IMR-90 (cell line): ENCODE measurements at regions not wholly inside any gene's neighbourhood (a gene's known extent, or its start where the extent isn't known, plus 50 kb on each side); places are given as distances from the start of the nearest gene placed in this dataset.
A peak's percentile ranks its signal among the peaks of the same experiment; 100 is the strongest.

Source experiments
- ATAC-seq: fragments of 200-7000 bp; cut with Tn5 transposase; 2 replicates; pipeline ENCODE4 v1.9.1; 2020; ENCODE audit warnings: low read depth, mild to moderate bottlenecking, moderate library complexity
- BruUV-seq: library from RNA; stranded (reverse); fragments of 400-500 nt; replicated peaks from 2 replicates; lab custom pipeline; 2021; lab: Mats Ljungman, UMichigan
- CTCF ChIA-PET: fragments of 300-600 bp; formaldehyde crosslinking; extraction: SDS; loops from one replicate; lab custom pipeline; 2021; ENCODE audit warnings: antibody characterized with exemption; lab: Yijun Ruan, JAX
- POLR2A ChIA-PET: fragments of 300-600 bp; sonication (Branson Sonifier 250); formaldehyde crosslinking; loops from one replicate; lab custom pipeline; 2022; ENCODE audit warnings: antibody characterized with exemption; ENCODE audit not compliant: unreplicated experiment; lab: Charles Lee
- DNase-seq: peaks from one replicate; pipeline ENCODE4 v3.0.0; 2013
- H2AFZ ChIP-seq: replicated peaks from 2 replicates; pipeline ENCODE3; 2013; ENCODE audit warnings: low read length, mild to moderate bottlenecking; ENCODE audit not compliant: poor library complexity
- H2AK5ac ChIP-seq: 2 replicates; pipeline ENCODE4 v1.6.1; 2013; ENCODE audit warnings: low read depth, low read length, inconsistent platforms
- H2AK9ac ChIP-seq: replicated peaks from 2 replicates; pipeline ENCODE3; 2013; ENCODE audit warnings: mild to moderate bottlenecking, low read depth, low read length, moderate library complexity; ENCODE audit not compliant: poor library complexity
- H2BK120ac ChIP-seq: 2 replicates; pipeline ENCODE4 v1.6.1; 2013; ENCODE audit warnings: low read depth, low read length, inconsistent platforms
- H2BK15ac ChIP-seq: 3 replicates; pipeline ENCODE4 v1.6.1; 2013; ENCODE audit warnings: low read depth, low read length, inconsistent platforms
- H2BK20ac ChIP-seq: 2 replicates; pipeline ENCODE4 v1.6.1; 2013; ENCODE audit warnings: low read depth, mild to moderate bottlenecking, inconsistent platforms, low read length, moderate library complexity
- H2BK5ac ChIP-seq: 2 replicates; pipeline ENCODE4 v1.6.1; 2013; ENCODE audit warnings: mild to moderate bottlenecking, low read depth, low read length, inconsistent platforms; ENCODE audit not compliant: poor library complexity, severe bottlenecking
- H3K14ac ChIP-seq: replicated peaks from 2 replicates; pipeline ENCODE4 v1.6.1; 2013; ENCODE audit warnings: low read depth, low read length, inconsistent platforms
- H3K18ac ChIP-seq: 2 replicates; pipeline ENCODE4 v1.6.1; 2013; ENCODE audit warnings: low read depth, low read length, control low read depth
- H3K23ac ChIP-seq: 2 replicates; pipeline ENCODE4 v1.6.1; 2013; ENCODE audit warnings: low read depth, low read length, inconsistent platforms
- H3K27ac ChIP-seq: 2 replicates; pipeline ENCODE4 v1.5.1; 2013; ENCODE audit warnings: mild to moderate bottlenecking, control low read depth, low read length; ENCODE audit not compliant: insufficient read depth
- H3K27me3 ChIP-seq: 2 replicates; pipeline ENCODE4 v1.6.1; 2013; ENCODE audit warnings: low read length; ENCODE audit not compliant: control insufficient read depth, insufficient read depth
- H3K36me3 ChIP-seq: 2 replicates; pipeline ENCODE4 v1.6.1; 2013; ENCODE audit warnings: low read length, mixed read lengths; ENCODE audit not compliant: control insufficient read depth, insufficient read depth
- H3K4ac ChIP-seq: 2 replicates; pipeline ENCODE4 v1.6.1; 2013; ENCODE audit warnings: low read depth, low read length, inconsistent platforms
- H3K4me1 ChIP-seq: 2 replicates; pipeline ENCODE4 v1.6.1; 2013; ENCODE audit warnings: low read length, mixed read lengths; ENCODE audit not compliant: control insufficient read depth, insufficient read depth
- H3K4me2 ChIP-seq: 2 replicates; pipeline ENCODE4 v1.6.1; 2013; ENCODE audit warnings: low read depth, mild to moderate bottlenecking, control low read depth, low read length, moderate library complexity
- H3K4me3 ChIP-seq: 2 replicates; pipeline ENCODE4 v1.5.1; 2013; ENCODE audit warnings: low read depth, mild to moderate bottlenecking, control low read depth, low read length, moderate library complexity; ENCODE audit not compliant: insufficient read depth
- H3K56ac ChIP-seq: 2 replicates; pipeline ENCODE4 v1.6.1; 2013; ENCODE audit warnings: low read length, inconsistent platforms; ENCODE audit not compliant: insufficient read depth; ENCODE audit errors: extremely low read depth
- H3K79me1 ChIP-seq, 2 experiments: 2 replicates each; pipeline ENCODE4 v1.6.1; 2013; ENCODE audit warnings: low read length in 2 of 2, inconsistent platforms in 1 of 2, low read depth in 1 of 2
- H3K9ac ChIP-seq: 2 replicates; pipeline ENCODE4 v1.6.1; 2013; ENCODE audit warnings: low read depth, low read length, control low read depth
- H3K9me1 ChIP-seq: 2 replicates; pipeline ENCODE4 v1.6.1; 2013; ENCODE audit warnings: low read length, inconsistent platforms; ENCODE audit not compliant: insufficient read depth
- H3K9me3 ChIP-seq: 2 replicates; pipeline ENCODE4 v1.6.1; 2013; ENCODE audit warnings: low read length; ENCODE audit not compliant: control insufficient read depth, insufficient read depth
- H4K20me1 ChIP-seq: 2 replicates; pipeline ENCODE4 v1.6.1; 2013; ENCODE audit warnings: low read length, inconsistent platforms; ENCODE audit not compliant: insufficient read depth
- H4K5ac ChIP-seq: 2 replicates; pipeline ENCODE4 v1.6.1; 2013; ENCODE audit warnings: mild to moderate bottlenecking, low read depth, low read length, control low read depth
- H4K8ac ChIP-seq, 2 experiments: 2 replicates each; pipeline ENCODE4 v1.6.1; 2013; ENCODE audit warnings: low read depth in 2 of 2, low read length in 2 of 2, control low read depth in 1 of 2, inconsistent platforms in 1 of 2
- H4K91ac ChIP-seq: 2 replicates; pipeline ENCODE4 v1.6.1; 2013; ENCODE audit warnings: low read depth, low read length, inconsistent platforms; ENCODE audit not compliant: insufficient read depth
- CHD1 ChIP-seq: IDR thresholded peaks from 2 replicates; pipeline ENCODE4 v1.6.1; 2012; ENCODE audit warnings: low read depth, low read length, improper control_type of control experiment
- FOS ChIP-seq: fragments of 150-350 bp; IDR thresholded peaks from 2 replicates; pipeline ENCODE4 v1.6.1; 2016; ENCODE audit warnings: low read depth, low read length
- MAFK ChIP-seq: IDR thresholded peaks from 2 replicates; pipeline ENCODE4 v1.6.1; 2012; ENCODE audit warnings: low read depth, low read length, improper control_type of control experiment
- NFE2L2 ChIP-seq: fragments of 150-350 bp; IDR thresholded peaks from 2 replicates; pipeline ENCODE4 v1.6.1; 2016; ENCODE audit warnings: low read depth, mild to moderate bottlenecking, low read length
- RAD21 ChIP-seq: IDR thresholded peaks from 2 replicates; pipeline ENCODE4 v1.6.1; 2012; ENCODE audit warnings: low read length, improper control_type of control experiment
- RFX5 ChIP-seq: IDR thresholded peaks from 2 replicates; pipeline ENCODE4 v1.8.0; 2012; ENCODE audit warnings: low read depth, mild to moderate bottlenecking, low read length, moderate library complexity
- SMC3 ChIP-seq: fragments of 150-350 bp; IDR thresholded peaks from 2 replicates; pipeline ENCODE4 v1.6.1; 2016; ENCODE audit warnings: low read depth, mild to moderate bottlenecking, antibody characterized with exemption, low read length, moderate library complexity
- WGBS, 2 experiments: methylation state at CpG; one replicate each; pipeline versions ENCODE4 v1.1.5 to v1.1.7; 2013; ENCODE audit warnings: missing lambda C conversion rate in 2 of 2; ENCODE audit not compliant: insufficient read length in 1 of 2; ENCODE audit errors: extremely low coverage in 2 of 2; 5-methylcytosine and 5-hydroxymethylcytosine counted together
- dilution Hi-C: fragments of 300-500 bp; cut with HindIII; formaldehyde crosslinking; loops from one replicate; pipeline ENCODE4 v1.14.3; 2018; ENCODE audit warnings: low sequenced_read_pairs; ENCODE audit not compliant: unreplicated experiment
- in situ Hi-C: fragments of 300-500 bp; cut with MboI; formaldehyde crosslinking; loops from 3 replicates; pipeline ENCODE4 v1.14.3; 2019; ENCODE audit warnings: low sequenced_read_pairs, inconsistent platforms, mixed read lengths
- intact Hi-C: fragments of 100-400 bp; cut with micrococcal nuclease; formaldehyde crosslinking; loops from 2 replicates; pipeline ENCODE4 v1.10.0; 2022
- TF ChIP-seq, protein P1 (sequence below): fragments of 150-350 bp; IDR thresholded peaks from 2 replicates; pipeline ENCODE4 v1.6.1; 2016; ENCODE audit warnings: low read depth, mild to moderate bottlenecking, low read length, moderate library complexity, borderline replicate concordance
- TF ChIP-seq, protein P2 (sequence below): conservative IDR thresholded peaks from 2 replicates; pipeline ENCODE4 v1.5.1; 2012; ENCODE audit warnings: mild to moderate bottlenecking, low read depth, low read length, improper control_type of control experiment

GRCh38 chr4:30943356-30943755 lies 223.2 kb downstream of the PCDH7 start:
- POLR2A ChIA-PET = no interaction called here
- intact Hi-C loops = no loop called here
- H3K27ac ChIP-seq = no peak overlapping the region

More at GRCh38 chr4:30943356-30943755, 223.2 kb downstream of the PCDH7 start:
- no CpG with 5 or more reads among the region's 2 CpGs for WGBS, 2 experiments
- H2BK5ac ChIP-seq = no peak overlapping the region
- H2BK120ac ChIP-seq = no peak overlapping the region
- H2BK15ac ChIP-seq = no peak overlapping the region
- no peaks in the 10 kb centered on the region for H4K20me1 ChIP-seq
- no peak overlapping the region for H4K91ac ChIP-seq
- no peak overlapping the region for H2BK20ac ChIP-seq
- dilution Hi-C loops = no loop called here
- no peak for TF ChIP-seq MAFK
- TF ChIP-seq FOS = no peak
- TF ChIP-seq, protein P1, sequence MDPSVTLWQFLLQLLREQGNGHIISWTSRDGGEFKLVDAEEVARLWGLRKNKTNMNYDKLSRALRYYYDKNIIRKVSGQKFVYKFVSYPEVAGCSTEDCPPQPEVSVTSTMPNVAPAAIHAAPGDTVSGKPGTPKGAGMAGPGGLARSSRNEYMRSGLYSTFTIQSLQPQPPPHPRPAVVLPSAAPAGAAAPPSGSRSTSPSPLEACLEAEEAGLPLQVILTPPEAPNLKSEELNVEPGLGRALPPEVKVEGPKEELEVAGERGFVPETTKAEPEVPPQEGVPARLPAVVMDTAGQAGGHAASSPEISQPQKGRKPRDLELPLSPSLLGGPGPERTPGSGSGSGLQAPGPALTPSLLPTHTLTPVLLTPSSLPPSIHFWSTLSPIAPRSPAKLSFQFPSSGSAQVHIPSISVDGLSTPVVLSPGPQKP = no peak
- no peak for TF ChIP-seq CHD1
- no peak for TF ChIP-seq SMC3
- TF ChIP-seq, protein P2, sequence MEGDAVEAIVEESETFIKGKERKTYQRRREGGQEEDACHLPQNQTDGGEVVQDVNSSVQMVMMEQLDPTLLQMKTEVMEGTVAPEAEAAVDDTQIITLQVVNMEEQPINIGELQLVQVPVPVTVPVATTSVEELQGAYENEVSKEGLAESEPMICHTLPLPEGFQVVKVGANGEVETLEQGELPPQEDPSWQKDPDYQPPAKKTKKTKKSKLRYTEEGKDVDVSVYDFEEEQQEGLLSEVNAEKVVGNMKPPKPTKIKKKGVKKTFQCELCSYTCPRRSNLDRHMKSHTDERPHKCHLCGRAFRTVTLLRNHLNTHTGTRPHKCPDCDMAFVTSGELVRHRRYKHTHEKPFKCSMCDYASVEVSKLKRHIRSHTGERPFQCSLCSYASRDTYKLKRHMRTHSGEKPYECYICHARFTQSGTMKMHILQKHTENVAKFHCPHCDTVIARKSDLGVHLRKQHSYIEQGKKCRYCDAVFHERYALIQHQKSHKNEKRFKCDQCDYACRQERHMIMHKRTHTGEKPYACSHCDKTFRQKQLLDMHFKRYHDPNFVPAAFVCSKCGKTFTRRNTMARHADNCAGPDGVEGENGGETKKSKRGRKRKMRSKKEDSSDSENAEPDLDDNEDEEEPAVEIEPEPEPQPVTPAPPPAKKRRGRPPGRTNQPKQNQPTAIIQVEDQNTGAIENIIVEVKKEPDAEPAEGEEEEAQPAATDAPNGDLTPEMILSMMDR = no peak
- TF ChIP-seq RAD21 = no peak
- no peak for TF ChIP-seq NFE2L2
- TF ChIP-seq RFX5 = no peak
- no peaks in the 10 kb centered on the region for H3K9me3 ChIP-seq
- no peak overlapping the region for H4K5ac ChIP-seq
- no peak overlapping the region for H2AK9ac ChIP-seq
- peak; percentile 38 for DNase-seq
- H3K9me1 ChIP-seq = no peaks in the 10 kb centered on the region
- in situ Hi-C loops = no loop called here
- CTCF ChIA-PET = interaction anchor here (0.7 kb wide), 1 partner anchor 9 kb away, joined by 6 read pairs; no protein-coding TSS in a partner anchor
- BruUV-seq = no TSS peak
- no peak overlapping the region for H3K4me2 ChIP-seq
- H3K79me1 ChIP-seq = no peaks in the 10 kb centered on the region
- H3K4me1 ChIP-seq = peaks cover 3% of the 10 kb centered on the region; the same call in 1 of the 2 replicates
- H3K23ac ChIP-seq = no peak overlapping the region
- H2AFZ ChIP-seq = no peak overlapping the region
- H3K27me3 ChIP-seq = no peaks in the 10 kb centered on the region
- no peaks in the 10 kb centered on the region for H3K36me3 ChIP-seq
- H3K9ac ChIP-seq = no peak overlapping the region
- H3K18ac ChIP-seq = no peak overlapping the region
- ATAC-seq = no peak
- no peak overlapping the region for H3K14ac ChIP-seq
- no peak overlapping the region for H4K8ac ChIP-seq
- no peak overlapping the region for H3K4ac ChIP-seq
- H3K4me3 ChIP-seq = no peak overlapping the region
- no peak overlapping the region for H3K56ac ChIP-seq
- no peak overlapping the region for H2AK5ac ChIP-seq
